Aorta (tissue), 5 donors: ENCODE measurements at regions not wholly inside any gene's neighbourhood (a gene's known extent, or its start where the extent isn't known, plus 50 kb on each side); places are given as distances from the start of the nearest gene placed in this dataset.

Source experiments
- ATAC-seq: fragments of 200-7000 bp; cut with Tn5 transposase; one replicate; pipeline ENCODE4 v1.9.1; 2022; ENCODE audit warnings: moderate library complexity; ENCODE audit not compliant: low FRiP score
- DNase-seq, 2 donors: peaks; one replicate each; pipeline ENCODE4 v3.0.0-alpha.2; 2020
- H3K27ac ChIP-seq, 2 donors: one replicate each; pipeline ENCODE4 v1.5.1; 2013; ENCODE audit warnings: low read length in 2 of 2, mild to moderate bottlenecking in 2 of 2, moderate library complexity in 2 of 2, control low read depth in 1 of 2, inconsistent platforms in 1 of 2, low read depth in 1 of 2
- H3K27me3 ChIP-seq, 2 donors: one replicate each; pipeline ENCODE4 v1.6.1; 2013; ENCODE audit warnings: control low read depth in 1 of 2, low read length in 1 of 2, mild to moderate bottlenecking in 1 of 2, moderate library complexity in 1 of 2; ENCODE audit not compliant: insufficient read depth in 2 of 2, control insufficient read depth in 1 of 2
- H3K36me3 ChIP-seq, 2 donors: one replicate each; pipeline ENCODE4 v1.6.1; 2013; ENCODE audit warnings: control low read depth in 1 of 2, low read length in 1 of 2, mild to moderate bottlenecking in 1 of 2; ENCODE audit not compliant: insufficient read depth in 2 of 2, control insufficient read depth in 1 of 2
- H3K4me1 ChIP-seq, 2 donors: one replicate each; pipeline ENCODE4 v1.6.1; 2013; ENCODE audit warnings: low read length in 2 of 2, control low read depth in 1 of 2, mild to moderate bottlenecking in 1 of 2, moderate library complexity in 1 of 2; ENCODE audit not compliant: insufficient read depth in 2 of 2, control insufficient read depth in 1 of 2
- H3K4me3 ChIP-seq, 2 donors: one replicate each; pipeline ENCODE4 v1.5.1; 2013; ENCODE audit warnings: low read length in 2 of 2, control low read depth in 1 of 2, mild to moderate bottlenecking in 1 of 2
- H3K9me3 ChIP-seq: one replicate; pipeline ENCODE4 v1.6.1; 2013; ENCODE audit warnings: mild to moderate bottlenecking, low read length; ENCODE audit not compliant: control insufficient read depth
- WGBS, 2 donors: extraction: QIAGEN DNeasy Blood & Tissue Kit; methylation state at CpG; one replicate each; pipeline ENCODE4 v1.1.7; 2013; 5-methylcytosine and 5-hydroxymethylcytosine counted together
- intact Hi-C, 2 donors: fragments of 100-400 bp; cut with DNase I; formaldehyde crosslinking; loops; one replicate each; pipeline versions ENCODE4 v1.14.2 to v1.15.0; 2022
- donor health status: healthy with polysubstance abuse.
- donor health status: Bipolar disorder and iron deficiency.
- donor health status: DM: no; HTN: no; CAD: no.
- donor health status: DM: no; HTN: no; CAD: no.
- donor health status: DM: yes; HTN: yes; CAD: no.

GRCh38 chr16:59510008-59510424, 775.9 kb upstream of the GOT2 start:
- ATAC-seq, result no peak
- no peak overlapping the region for H3K4me3 ChIP-seq
- H3K27ac ChIP-seq, result no peak overlapping the region
- WGBS, 2 donors, result 13 to 24% methylated on average over 3 of the region's 3 CpGs
- no peaks in the 10 kb centered on the region for H3K27me3 ChIP-seq
- no peaks in the 10 kb centered on the region for H3K36me3 ChIP-seq
- DNase-seq, result no peak
- intact Hi-C loops, result no loop called here
- H3K4me1 ChIP-seq, result no peaks in the 10 kb centered on the region
- no peaks in the 10 kb centered on the region for H3K9me3 ChIP-seq

GRCh38 chr16:59500601-59501000, 766.5 kb upstream of the GOT2 start:
- Histone ChIP-seq H3K4me1 (no peaks in the 10 kb centered on the region), H3K36me3 (no peaks in the 10 kb centered on the region), H3K27me3 (no peaks in the 10 kb centered on the region), H3K4me3 (no peak overlapping the region), H3K9me3 (no peaks in the 10 kb centered on the region), H3K27ac (no peak overlapping the region)
- intact Hi-C loops, result loop anchor here in 1 of 2 donors (5.0 kb wide), 1 partner anchor 48 kb away; no protein-coding TSS in a partner anchor
- 33 to 42% methylated on average over 3 of the region's 3 CpGs for WGBS, 2 donors
- ATAC-seq (no peak), DNase-seq (no peak)

GRCh38 chr16:59487067-59487466, 753.0 kb upstream of the GOT2 start:
- no peak for ATAC-seq
- no peaks in the 10 kb centered on the region for H3K27me3 ChIP-seq
- WGBS, 2 donors, result 91 to 94% methylated on average over 2 of the region's 2 CpGs
- H3K9me3 ChIP-seq, result no peaks in the 10 kb centered on the region
- DNase-seq, result no peak
- no peaks in the 10 kb centered on the region for H3K36me3 ChIP-seq
- no peak overlapping the region for H3K27ac ChIP-seq
- no peak overlapping the region for H3K4me3 ChIP-seq
- no peaks in the 10 kb centered on the region for H3K4me1 ChIP-seq
- intact Hi-C loops, result no loop called here

GRCh38 chr16:59484833-59485516, 750.9 kb upstream of the GOT2 start:
- Histone ChIP-seq H3K36me3 (no peaks in the 10 kb centered on the region), H3K4me3 (no peak overlapping the region), H3K27ac (no peak overlapping the region), H3K9me3 (no peaks in the 10 kb centered on the region), H3K27me3 (no peaks in the 10 kb centered on the region), H3K4me1 (no peaks in the 10 kb centered on the region)
- intact Hi-C loops, result no loop called here
- ATAC-seq (no peak), DNase-seq (no peak)
- 8 to 16% methylated on average over 2 of the region's 2 CpGs for WGBS, 2 donors

GRCh38 chr16:59478838-59479237, 744.7 kb upstream of the GOT2 start:
- Histone ChIP-seq H3K4me1 (no peaks in the 10 kb centered on the region), H3K36me3 (no peaks in the 10 kb centered on the region), H3K4me3 (no peak overlapping the region), H3K27ac (no peak overlapping the region), H3K27me3 (no peaks in the 10 kb centered on the region), H3K9me3 (no peaks in the 10 kb centered on the region)
- 55 to 61% methylated on average over 3 of the region's 3 CpGs for WGBS, 2 donors
- no peak for ATAC-seq
- intact Hi-C loops, result no loop called here
- DNase-seq, result no peak

GRCh38 chr16:59470556-59470955, 736.4 kb upstream of the GOT2 start:
- H3K27me3 ChIP-seq, result no peaks in the 10 kb centered on the region
- H3K9me3 ChIP-seq, result no peaks in the 10 kb centered on the region
- no peaks in the 10 kb centered on the region for H3K4me1 ChIP-seq
- H3K36me3 ChIP-seq, result no peaks in the 10 kb centered on the region
- 11 to 20% methylated on average over 2 of the region's 2 CpGs for WGBS, 2 donors
- H3K27ac ChIP-seq, result no peak overlapping the region
- intact Hi-C loops, result no loop called here
- no peak for ATAC-seq
- no peak overlapping the region for H3K4me3 ChIP-seq
- no peak for DNase-seq

GRCh38 chr16:59469266-59469665, 735.1 kb upstream of the GOT2 start:
- Histone ChIP-seq H3K4me3 (no peak overlapping the region), H3K4me1 (no peaks in the 10 kb centered on the region), H3K27ac (no peak overlapping the region), H3K36me3 (no peaks in the 10 kb centered on the region), H3K9me3 (no peaks in the 10 kb centered on the region), H3K27me3 (no peaks in the 10 kb centered on the region)
- intact Hi-C loops, result no loop called here
- no peak for ATAC-seq
- DNase-seq, result no peak
- 74 to 86% methylated on average over 1 of the region's 1 CpG for WGBS, 2 donors

- DNase-seq (no peak), ATAC-seq (no peak)
- H3K4me1 ChIP-seq, result no peaks in the 10 kb centered on the region
- no peaks in the 10 kb centered on the region for H3K27me3 ChIP-seq
- H3K36me3 ChIP-seq, result no peaks in the 10 kb centered on the region
- H3K4me3 ChIP-seq, result no peak overlapping the region
- H3K27ac ChIP-seq, result no peak overlapping the region
- intact Hi-C loops, result no loop called here
- peaks cover 2% of the 10 kb centered on the region for H3K9me3 ChIP-seq
Measured at GRCh38 chr16:59463776-59464175, 729.7 kb upstream of the GOT2 start.

GRCh38 chr16:59459806-59460205, 725.7 kb upstream of the GOT2 start:
- intact Hi-C loops, result no loop called here
- no peak overlapping the region for H3K27ac ChIP-seq
- no peaks in the 10 kb centered on the region for H3K4me1 ChIP-seq
- peaks cover 2% of the 10 kb centered on the region for H3K9me3 ChIP-seq
- H3K36me3 ChIP-seq, result no peaks in the 10 kb centered on the region
- 86 to 87% methylated on average over 5 of the region's 5 CpGs for WGBS, 2 donors
- no peaks in the 10 kb centered on the region for H3K27me3 ChIP-seq
- no peak for ATAC-seq
- no peak overlapping the region for H3K4me3 ChIP-seq
- DNase-seq, result no peak
